Kidney (tissue), 13 donors: ENCODE measurements at regions not wholly inside any gene's neighbourhood (a gene's known extent, or its start where the extent isn't known, plus 50 kb on each side); places are given as distances from the start of the nearest gene placed in this dataset.

Experiments used
- DNase-seq, 5 donors: peaks; one replicate each; pipeline ENCODE4 v3.0.0-alpha.2; 2013 to 2020
- FAIRE-seq: peaks from 2 replicates; lab custom pipeline; 2012; peaks lifted over from hg19 to GRCh38; lab: Jason Lieb, UNC
- H3K27ac ChIP-seq, 2 donors: one replicate each; pipeline ENCODE4 v1.7.0; 2013; ENCODE audit warnings: low read depth in 2 of 2, low read length in 2 of 2, inconsistent platforms in 1 of 2
- H3K27me3 ChIP-seq: one replicate; pipeline ENCODE4 v1.7.1; 2013; ENCODE audit warnings: low read length, inconsistent platforms; ENCODE audit not compliant: control insufficient read depth, insufficient read depth
- H3K36me3 ChIP-seq, 3 donors: one replicate each; pipeline versions ENCODE4 v1.7.0 to v1.7.1; 2013; ENCODE audit warnings: low read length in 3 of 3, control low read depth in 1 of 3, inconsistent platforms in 1 of 3; ENCODE audit not compliant: insufficient read depth in 3 of 3, control insufficient read depth in 2 of 3
- H3K4me1 ChIP-seq, 3 donors: one replicate each; pipeline versions ENCODE4 v1.7.0 to v1.7.1; 2013; ENCODE audit warnings: low read length in 3 of 3, inconsistent platforms in 1 of 3, low read depth in 1 of 3; ENCODE audit not compliant: control insufficient read depth in 2 of 3, insufficient read depth in 2 of 3
- H3K4me3 ChIP-seq, 3 donors: one replicate each; pipeline versions ENCODE4 v1.7.0 to v1.8.1; 2013; ENCODE audit warnings: low read length in 3 of 3, control low read depth in 1 of 3, inconsistent platforms in 1 of 3
- H3K9ac ChIP-seq, 3 donors: one replicate each; pipeline versions ENCODE4 v1.7.0 to v1.7.1; 2013; ENCODE audit warnings: low read length in 3 of 3, control low read depth in 1 of 3, inconsistent platforms in 1 of 3
- H3K9me3 ChIP-seq, 3 donors: one replicate each; pipeline versions ENCODE4 v1.7.0 to v1.7.1; 2013; ENCODE audit warnings: low read length in 3 of 3, control low read depth in 1 of 3, inconsistent platforms in 1 of 3; ENCODE audit not compliant: control insufficient read depth in 2 of 3, insufficient read depth in 1 of 3
- CTCF ChIP-seq: IDR thresholded peaks from 3 replicates; pipeline ENCODE4 v1.5.1; 2012; ENCODE audit warnings: mild to moderate bottlenecking, moderate library complexity, borderline replicate concordance; ENCODE audit not compliant: insufficient read depth; ENCODE audit errors: extremely low read depth
- intact Hi-C: fragments of 100-400 bp; cut with DNase I; formaldehyde crosslinking; loops from one replicate; pipeline ENCODE4 v1.11.1; 2022
- donor health status: control.
- donor health status: control.
- donor health status: control.
- donor health status: control.
- donor health status: control.
- donor health status: DM: yes; HTN: yes; CAD: no.
- donor health status: Normal renal cell carcinoma (clear cell type).

GRCh38 chr2:8153258-8153718, 528.6 kb upstream of the ID2 start:
- H3K27ac ChIP-seq = no peak overlapping the region
- DNase-seq (no peak), FAIRE-seq (no peak)
- no peaks in the 10 kb centered on the region for H3K9me3 ChIP-seq
- H3K4me3 ChIP-seq = no peak overlapping the region
- H3K4me1 ChIP-seq = no peaks in the 10 kb centered on the region
- no peaks in the 10 kb centered on the region for H3K36me3 ChIP-seq
- H3K27me3 ChIP-seq = no peaks in the 10 kb centered on the region
- H3K9ac ChIP-seq = no peak overlapping the region
- intact Hi-C loops = no loop called here
- no peak for TF ChIP-seq CTCF

- no peak for TF ChIP-seq CTCF
- FAIRE-seq (no peak), DNase-seq (no peak)
- intact Hi-C loops = no loop called here
- no peak overlapping the region for H3K27ac ChIP-seq
- H3K36me3 ChIP-seq = no peaks in the 10 kb centered on the region
- H3K9me3 ChIP-seq = no peaks in the 10 kb centered on the region
- no peaks in the 10 kb centered on the region for H3K27me3 ChIP-seq
- H3K9ac ChIP-seq = no peak overlapping the region
- no peaks in the 10 kb centered on the region for H3K4me1 ChIP-seq
- H3K4me3 ChIP-seq = no peak overlapping the region
Observed at GRCh38 chr2:8154270-8154669, 527.6 kb upstream of the ID2 start.

GRCh38 chr2:8154936-8155335, 526.9 kb upstream of the ID2 start:
- Histone ChIP-seq H3K4me3 (no peak overlapping the region), H3K27ac (no peak overlapping the region), H3K9me3 (no peaks in the 10 kb centered on the region), H3K27me3 (no peaks in the 10 kb centered on the region), H3K9ac (no peak overlapping the region), H3K4me1 (peaks cover 0 to 2% (median 2%) of the 10 kb centered on the region in 3 donors), H3K36me3 (no peaks in the 10 kb centered on the region)
- no peak for TF ChIP-seq CTCF
- intact Hi-C loops = no loop called here
- FAIRE-seq (no peak), DNase-seq (no peak)
